ENCODE measurements at regions not wholly inside any gene's neighbourhood (a gene's known extent, or its start where the extent isn't known, plus 50 kb on each side); places are given as distances from the start of the nearest gene placed in this dataset.

GRCh38 chr1:221044538-221044937, 165.3 kb downstream of the HLX start:
- no peak for TF ChIP-seq EZH2 (IDR thresholded peaks at IDR 0.05; ENCODE audit: insufficient read depth, poor library complexity, severe bottlenecking)
- TF ChIP-seq EZH2phosphoT487 (IDR thresholded peaks at IDR 0.05; ENCODE audit: insufficient read depth, low read depth) = no peak
